ENCODE measurements at regions not wholly inside any gene's neighbourhood (a gene's known extent, or its start where the extent isn't known, plus 50 kb on each side); places are given as distances from the start of the nearest gene placed in this dataset.

DNA sequence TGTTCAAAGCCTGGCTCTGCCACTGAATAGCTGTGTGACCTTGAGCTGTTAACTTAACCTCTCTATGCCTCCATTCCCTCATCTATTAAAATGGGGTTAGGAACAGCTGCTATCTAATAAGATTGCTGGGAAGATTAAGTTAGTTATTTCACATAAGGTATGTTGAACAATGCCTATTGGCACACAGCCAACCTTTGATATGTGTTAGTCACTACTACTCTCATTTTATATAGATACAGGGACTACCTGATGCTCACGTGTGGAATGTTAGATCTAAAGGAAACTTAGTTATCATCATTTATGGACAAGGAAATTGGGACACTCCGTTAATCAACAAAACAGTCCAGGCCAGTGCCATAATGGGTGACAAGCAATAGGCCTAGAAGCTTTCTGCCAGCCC is 332.4 kb upstream of the PPP2R3A start:
- H3K4me1 ChIP-seq = no peaks in the 10 kb centered on the region
- WGBS = 77% methylated on average over 2 of the region's 2 CpGs
- no peaks in the 10 kb centered on the region for H3K9me3 ChIP-seq
- peak; percentile 66 for DNase-seq (ENCODE audit: extremely low spot score)
- H3K36me3 ChIP-seq = no peaks in the 10 kb centered on the region
- intact Hi-C loops (cut with DNase I) = no loop called here
- no peak overlapping the region for H3K4me3 ChIP-seq
- H3K27me3 ChIP-seq = no peaks in the 10 kb centered on the region
- no peak overlapping the region for H3K27ac ChIP-seq (replicated peaks in 1 of 4)
- TF ChIP-seq EP300 (IDR thresholded peaks at IDR 0.05) (no peak), POLR2AphosphoS5 (IDR thresholded peaks at IDR 0.05) (no peak), CTCF (IDR thresholded peaks at IDR 0.05) (no peak), POLR2A (IDR thresholded peaks at IDR 0.05; ENCODE audit: low read depth) (no peak)

GRCh38 chr3:135636596-135636995 is 328.9 kb upstream of the PPP2R3A start:
- TF ChIP-seq EP300 (IDR thresholded peaks at IDR 0.05) (no peak), POLR2AphosphoS5 (IDR thresholded peaks at IDR 0.05) (no peak), CTCF (IDR thresholded peaks at IDR 0.05) (no peak), POLR2A (IDR thresholded peaks at IDR 0.05; ENCODE audit: low read depth) (no peak)
- intact Hi-C loops (cut with DNase I) = no loop called here
- H3K9me3 ChIP-seq = no peaks in the 10 kb centered on the region
- H3K27me3 ChIP-seq = no peaks in the 10 kb centered on the region
- H3K27ac ChIP-seq (replicated peaks in 1 of 4) = no peak overlapping the region
- no peak overlapping the region for H3K4me3 ChIP-seq
- WGBS = 91% methylated on average over 1 of the region's 1 CpG
- DNase-seq (ENCODE audit: extremely low spot score) = no peak
- no peaks in the 10 kb centered on the region for H3K4me1 ChIP-seq
- H3K36me3 ChIP-seq = no peaks in the 10 kb centered on the region

DNA sequence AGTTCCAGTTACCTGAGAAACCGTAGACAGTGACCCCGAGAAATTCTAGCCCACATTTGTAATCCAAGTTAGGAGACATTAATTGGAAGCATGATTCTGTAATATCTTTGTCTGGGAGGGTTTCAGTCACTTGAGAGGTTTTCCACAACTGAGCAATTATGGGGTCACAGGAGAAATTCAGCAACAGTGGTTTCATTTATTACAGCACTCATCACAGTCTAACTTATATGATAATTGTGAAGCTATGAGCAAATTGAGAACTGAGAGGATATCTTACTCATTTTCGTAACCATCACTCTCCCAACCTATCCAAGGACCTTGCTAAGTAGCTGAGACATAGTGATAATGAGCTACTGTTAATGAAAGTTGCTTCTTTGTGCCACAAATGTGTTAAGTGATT is 328.5 kb upstream of the PPP2R3A start:
- TF ChIP-seq CTCF (IDR thresholded peaks at IDR 0.05) = no peak
- TF ChIP-seq EP300 (IDR thresholded peaks at IDR 0.05) = no peak
- TF ChIP-seq POLR2A (IDR thresholded peaks at IDR 0.05; ENCODE audit: low read depth) = no peak
- TF ChIP-seq POLR2AphosphoS5 (IDR thresholded peaks at IDR 0.05) = no peak
- intact Hi-C loops (cut with DNase I) = no loop called here
- no peak overlapping the region for H3K27ac ChIP-seq (replicated peaks in 1 of 4)
- 63% methylated on average over 3 of the region's 3 CpGs for WGBS
- H3K9me3 ChIP-seq = no peaks in the 10 kb centered on the region
- no peaks in the 10 kb centered on the region for H3K36me3 ChIP-seq
- no peak for DNase-seq (ENCODE audit: extremely low spot score)
- no peaks in the 10 kb centered on the region for H3K4me1 ChIP-seq
- no peak overlapping the region for H3K4me3 ChIP-seq
- no peaks in the 10 kb centered on the region for H3K27me3 ChIP-seq

DNA sequence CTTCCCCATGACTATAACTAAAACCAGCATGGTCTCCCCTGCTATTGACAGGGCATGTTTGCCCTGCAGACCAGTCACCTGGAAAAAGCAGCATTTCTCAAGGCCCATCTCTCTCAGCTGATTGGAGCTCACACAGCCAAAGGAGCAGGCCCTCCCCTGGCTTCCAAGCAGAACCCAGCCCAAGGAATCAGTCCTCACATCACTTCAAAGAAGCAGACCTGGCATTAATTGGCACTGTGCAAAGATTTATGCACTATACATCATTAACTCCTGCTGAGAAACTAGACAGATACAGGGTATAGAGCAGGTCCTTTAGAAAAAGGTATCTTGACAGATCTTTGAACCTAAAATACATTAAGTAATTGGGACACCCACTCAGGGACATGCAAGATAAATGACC is 323.8 kb upstream of the PPP2R3A start:
- TF ChIP-seq POLR2A (IDR thresholded peaks at IDR 0.05; ENCODE audit: low read depth) = no peak
- TF ChIP-seq CTCF (IDR thresholded peaks at IDR 0.05) = no peak
- no peak for TF ChIP-seq EP300 (IDR thresholded peaks at IDR 0.05)

DNA sequence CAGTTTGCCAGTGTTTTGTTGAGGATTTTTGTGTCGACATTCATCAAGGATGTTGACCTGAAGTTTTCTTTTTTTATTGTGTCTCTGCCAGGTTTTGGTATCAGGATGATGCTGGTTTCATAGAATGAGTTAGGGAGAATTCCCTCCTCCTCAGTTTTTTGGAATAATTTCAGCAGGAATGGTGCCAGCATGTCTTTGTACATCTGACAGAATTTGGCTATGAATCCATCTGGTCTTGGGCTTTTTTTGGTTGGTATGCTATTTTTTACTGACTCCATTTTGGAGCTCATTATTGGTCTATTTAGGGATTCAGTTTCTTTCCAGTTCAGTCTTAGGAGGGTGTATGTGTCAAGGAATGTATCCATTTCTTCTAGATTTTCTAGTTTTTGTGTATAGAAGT is 320.0 kb upstream of the PPP2R3A start:
- H3K9me3 ChIP-seq = peaks cover 0 to 16% (median 7%) of the 10 kb centered on the region in 4 donors
- no peaks in the 10 kb centered on the region for H3K36me3 ChIP-seq
- H3K27me3 ChIP-seq = no peaks in the 10 kb centered on the region
- no peak for DNase-seq (ENCODE audit: extremely low spot score)
- H3K4me1 ChIP-seq = no peaks in the 10 kb centered on the region
- TF ChIP-seq EP300 (IDR thresholded peaks at IDR 0.05) (no peak), CTCF (IDR thresholded peaks at IDR 0.05) (no peak), POLR2A (IDR thresholded peaks at IDR 0.05; ENCODE audit: low read depth) (no peak), POLR2AphosphoS5 (IDR thresholded peaks at IDR 0.05) (no peak)
- 74% methylated on average over 1 of the region's 1 CpG for WGBS
- intact Hi-C loops (cut with DNase I) = no loop called here
- H3K27ac ChIP-seq (replicated peaks in 1 of 4) = no peak overlapping the region
- no peak overlapping the region for H3K4me3 ChIP-seq

More for the DNA sequence above, 323.8 kb upstream of the PPP2R3A start:
- Histone ChIP-seq H3K9me3 (peaks cover 0 to 9% (median 3%) of the 10 kb centered on the region in 4 donors), H3K4me1 (no peaks in the 10 kb centered on the region), H3K4me3 (no peak overlapping the region), H3K27ac (replicated peaks in 1 of 4) (no peak overlapping the region), H3K36me3 (no peaks in the 10 kb centered on the region), H3K27me3 (no peaks in the 10 kb centered on the region)
- intact Hi-C loops (cut with DNase I) = no loop called here
- DNase-seq (ENCODE audit: extremely low spot score) = no peak
